HUES48 (cell line): ENCODE measurements at regions not wholly inside any gene's neighbourhood (a gene's known extent, or its start where the extent isn't known, plus 50 kb on each side); places are given as distances from the start of the nearest gene placed in this dataset.
A peak's percentile ranks its signal among the peaks of the same experiment; 100 is the strongest.
"Not testable (repeated sequence)": the region's sequence is repeated elsewhere in the genome, so short reads cannot be mapped to it uniquely, and the experiment has no call there.

Source experiments
- H3K27ac ChIP-seq: one replicate; pipeline ENCODE4 v1.7.0; 2013; ENCODE audit warnings: low read depth, low read length, inconsistent platforms
- H3K27me3 ChIP-seq: 2 replicates; pipeline ENCODE4 v1.6.1; 2013; ENCODE audit warnings: mild to moderate bottlenecking, low read length; ENCODE audit not compliant: control insufficient read depth, insufficient read depth
- H3K36me3 ChIP-seq: 2 replicates; pipeline ENCODE4 v1.6.1; 2013; ENCODE audit warnings: low read length; ENCODE audit not compliant: control insufficient read depth, insufficient read depth
- H3K4me1 ChIP-seq: 2 replicates; pipeline ENCODE4 v1.6.1; 2013; ENCODE audit warnings: mild to moderate bottlenecking, low read length; ENCODE audit not compliant: control insufficient read depth, insufficient read depth
- H3K4me3 ChIP-seq: 2 replicates; pipeline ENCODE4 v1.5.1; 2013; ENCODE audit warnings: mild to moderate bottlenecking, low read depth, low read length
- H3K9ac ChIP-seq: 2 replicates; pipeline ENCODE4 v1.6.1; 2013; ENCODE audit warnings: mild to moderate bottlenecking, low read depth, low read length, moderate library complexity
- H3K9me3 ChIP-seq: 2 replicates; pipeline ENCODE4 v1.6.1; 2013; ENCODE audit warnings: low read length; ENCODE audit not compliant: control insufficient read depth, insufficient read depth

- Histone ChIP-seq H3K36me3 (no peaks in the 10 kb centered on the region), H3K4me3 (no peak overlapping the region), H3K9me3 (no peaks in the 10 kb centered on the region), H3K27ac (peak overlapping the region; percentile 66), H3K27me3 (no peaks in the 10 kb centered on the region), H3K9ac (no peak overlapping the region), H3K4me1 (peaks cover 46% of the 10 kb centered on the region)
Observed at GRCh38 chr18:6570581-6571238, 156.0 kb upstream of the L3MBTL4 start.

GRCh38 chr18:6571239-6571602 lies 156.5 kb upstream of the L3MBTL4 start:
- H3K9ac ChIP-seq, result no peak overlapping the region; the same call in 1 of the 2 replicates
- H3K9me3 ChIP-seq, result no peaks in the 10 kb centered on the region
- H3K36me3 ChIP-seq, result no peaks in the 10 kb centered on the region
- peak overlapping the region; percentile 66 for H3K27ac ChIP-seq
- H3K27me3 ChIP-seq, result no peaks in the 10 kb centered on the region
- peaks cover 43% of the 10 kb centered on the region for H3K4me1 ChIP-seq
- H3K4me3 ChIP-seq, result no peak overlapping the region

GRCh38 chr18:6572192-6572591 lies 157.3 kb upstream of the ARHGAP28 start:
- H3K27me3 ChIP-seq, H3K4me3 ChIP-seq, H3K9me3 ChIP-seq, H3K36me3 ChIP-seq, H3K27ac ChIP-seq, H3K9ac ChIP-seq: not testable (repeated sequence)
- peaks cover 33% of the 10 kb centered on the region for H3K4me1 ChIP-seq

GRCh38 chr18:6574631-6575030 lies 154.9 kb upstream of the ARHGAP28 start:
- Histone ChIP-seq H3K4me1 (peaks cover 29% of the 10 kb centered on the region), H3K27me3 (no peaks in the 10 kb centered on the region), H3K36me3 (no peaks in the 10 kb centered on the region), H3K9ac (no peak overlapping the region), H3K4me3 (no peak overlapping the region), H3K27ac (no peak overlapping the region), H3K9me3 (no peaks in the 10 kb centered on the region)

- H3K27me3 ChIP-seq, result no peaks in the 10 kb centered on the region
- H3K4me3 ChIP-seq, result no peak overlapping the region
- H3K4me1 ChIP-seq, result peaks cover 21% of the 10 kb centered on the region
- H3K36me3 ChIP-seq, result no peaks in the 10 kb centered on the region
- H3K9ac ChIP-seq, result no peak overlapping the region
- no peaks in the 10 kb centered on the region for H3K9me3 ChIP-seq
- no peak overlapping the region for H3K27ac ChIP-seq
Observed at GRCh38 chr18:6575908-6576307, 153.6 kb upstream of the ARHGAP28 start.

- Histone ChIP-seq H3K4me1 (peaks cover 12% of the 10 kb centered on the region; the same call in 1 of the 2 replicates), H3K27ac (no peak overlapping the region), H3K27me3 (no peaks in the 10 kb centered on the region), H3K36me3 (no peaks in the 10 kb centered on the region), H3K4me3 (no peak overlapping the region), H3K9me3 (no peaks in the 10 kb centered on the region), H3K9ac (no peak overlapping the region)
Observed at GRCh38 chr18:6576718-6577375, 152.7 kb upstream of the ARHGAP28 start.

- Histone ChIP-seq H3K4me3 (no peak overlapping the region), H3K4me1 (peaks cover 6% of the 10 kb centered on the region; the same call in 1 of the 2 replicates), H3K9me3 (no peaks in the 10 kb centered on the region), H3K27ac (no peak overlapping the region), H3K36me3 (no peaks in the 10 kb centered on the region), H3K9ac (no peak overlapping the region), H3K27me3 (no peaks in the 10 kb centered on the region)
Observed at GRCh38 chr18:6578686-6579085, 150.8 kb upstream of the ARHGAP28 start.

GRCh38 chr18:6579486-6579885 lies 150.0 kb upstream of the ARHGAP28 start:
- no peak overlapping the region for H3K4me3 ChIP-seq
- no peak overlapping the region for H3K27ac ChIP-seq
- H3K9me3 ChIP-seq, result no peaks in the 10 kb centered on the region
- H3K9ac ChIP-seq, result no peak overlapping the region
- H3K36me3 ChIP-seq, result no peaks in the 10 kb centered on the region
- H3K27me3 ChIP-seq, result no peaks in the 10 kb centered on the region
- peaks cover 3% of the 10 kb centered on the region; the same call in 1 of the 2 replicates for H3K4me1 ChIP-seq

- H3K4me3 ChIP-seq, result no peak overlapping the region
- H3K9me3 ChIP-seq, result no peaks in the 10 kb centered on the region
- 0 out of 2 replicates have a peak, but pooled peaks cover 2% of the 10 kb centered on the region for H3K4me1 ChIP-seq
- no peak overlapping the region for H3K9ac ChIP-seq
- H3K36me3 ChIP-seq, result no peaks in the 10 kb centered on the region
- H3K27ac ChIP-seq, result no peak overlapping the region
- H3K27me3 ChIP-seq, result no peaks in the 10 kb centered on the region
Observed at GRCh38 chr18:6580401-6580800, 149.1 kb upstream of the ARHGAP28 start.

- no peak overlapping the region for H3K4me3 ChIP-seq
- H3K4me1 ChIP-seq, result peaks cover 16% of the 10 kb centered on the region; the same call in 1 of the 2 replicates
- H3K27me3 ChIP-seq, result no peaks in the 10 kb centered on the region
- no peak overlapping the region for H3K9ac ChIP-seq
- H3K36me3 ChIP-seq, result no peaks in the 10 kb centered on the region
- H3K9me3 ChIP-seq, result no peaks in the 10 kb centered on the region
- H3K27ac ChIP-seq, result no peak overlapping the region
Observed at GRCh38 chr18:6589923-6590322, 139.6 kb upstream of the ARHGAP28 start.

- H3K9ac ChIP-seq, result no peak overlapping the region
- no peak overlapping the region for H3K4me3 ChIP-seq
- H3K36me3 ChIP-seq, result no peaks in the 10 kb centered on the region
- H3K9me3 ChIP-seq, result no peaks in the 10 kb centered on the region
- no peaks in the 10 kb centered on the region for H3K27me3 ChIP-seq
- no peak overlapping the region for H3K27ac ChIP-seq
- H3K4me1 ChIP-seq, result peaks cover 16% of the 10 kb centered on the region; the same call in 1 of the 2 replicates
Observed at GRCh38 chr18:6590326-6590725, 139.2 kb upstream of the ARHGAP28 start.
